GM18507 (cell line): ENCODE measurements at regions not wholly inside any gene's neighbourhood (a gene's known extent, or its start where the extent isn't known, plus 50 kb on each side); places are given as distances from the start of the nearest gene placed in this dataset.
"Not testable (repeated sequence)": the region's sequence is repeated elsewhere in the genome, so short reads cannot be mapped to it uniquely, and the experiment has no call there.

Source experiments
- DNase-seq: peaks from one replicate; pipeline ENCODE4 v3.0.0; 2011; ENCODE audit warnings: low read depth; ENCODE audit not compliant: insufficient read length; ENCODE audit errors: extremely low spot score
- FAIRE-seq: peaks from 2 replicates; lab custom pipeline; 2011; peaks lifted over from hg19 to GRCh38; lab: Jason Lieb, UNC

DNA sequence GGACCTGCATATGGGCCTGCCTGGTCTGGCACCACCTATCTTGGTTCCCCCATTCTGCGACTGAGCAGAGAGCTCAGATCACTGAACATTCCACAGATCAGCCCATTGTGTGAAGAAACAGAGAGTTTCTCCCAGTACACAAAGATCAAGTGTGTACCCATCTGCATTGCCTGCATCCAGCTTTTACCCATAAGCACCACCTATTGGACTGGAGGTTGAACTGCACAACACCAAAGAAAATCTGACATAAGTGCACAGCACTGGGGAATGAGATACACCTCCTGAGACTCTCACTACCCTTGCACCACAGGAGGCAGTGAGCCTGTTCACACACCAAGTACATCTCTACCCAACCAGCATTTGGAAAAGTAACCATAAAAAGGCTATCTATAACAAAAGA, 362.6 kb upstream of the CLEC14A start:
- FAIRE-seq (no peak), DNase-seq (no peak)

- FAIRE-seq (no peak), DNase-seq (no peak)
Measured at GRCh38 chr14:38616959-38617358, 361.1 kb upstream of the CLEC14A start.

DNA sequence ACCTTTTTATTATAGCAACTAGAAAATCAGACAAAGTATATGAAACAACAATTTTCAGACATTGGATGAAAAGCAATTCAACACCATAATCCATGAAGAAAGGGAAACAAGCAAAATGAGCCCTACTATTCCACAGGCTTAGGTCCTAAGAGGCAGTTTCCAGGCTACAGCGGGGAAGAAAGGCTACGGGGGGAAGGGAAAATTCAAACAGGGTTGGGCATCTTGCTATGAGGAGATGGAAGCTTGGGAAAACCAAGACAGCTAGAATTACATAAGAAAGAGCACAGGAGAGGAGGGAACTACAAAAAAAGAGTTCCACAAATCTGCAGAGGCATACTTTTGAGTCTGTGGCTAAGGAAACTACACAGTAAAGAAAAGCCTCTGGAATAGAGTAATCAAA, 356.0 kb upstream of the CLEC14A start:
- FAIRE-seq (no peak), DNase-seq (no peak)

DNA sequence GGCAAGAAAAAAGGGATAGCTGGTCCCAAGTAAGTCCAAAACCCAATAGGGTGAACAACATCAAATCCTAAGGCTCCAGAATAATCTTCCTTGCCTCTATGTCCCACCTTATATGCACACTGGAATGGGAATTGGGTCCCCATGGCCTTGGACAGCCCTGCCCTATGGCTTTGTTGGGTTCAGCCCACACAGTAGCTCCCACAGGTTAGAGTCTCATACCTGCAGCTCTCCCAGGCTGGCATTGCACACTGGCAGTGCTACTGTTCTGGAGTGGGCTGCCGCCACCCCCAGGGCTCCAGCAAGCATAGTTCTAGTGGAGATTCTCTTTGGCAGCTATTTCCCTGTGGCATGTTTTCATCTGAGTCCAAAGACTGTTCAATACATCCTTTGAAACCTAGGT, 352.4 kb upstream of the CLEC14A start:
- DNase-seq (no peak), FAIRE-seq (no peak)

GRCh38 chr14:38605193-38606114, 349.6 kb upstream of the CLEC14A start:
- DNase-seq (no peak), FAIRE-seq (no peak)

- DNase-seq, FAIRE-seq: not testable (repeated sequence)
Measured at GRCh38 chr14:38600572-38600971, 344.7 kb upstream of the CLEC14A start.

DNA sequence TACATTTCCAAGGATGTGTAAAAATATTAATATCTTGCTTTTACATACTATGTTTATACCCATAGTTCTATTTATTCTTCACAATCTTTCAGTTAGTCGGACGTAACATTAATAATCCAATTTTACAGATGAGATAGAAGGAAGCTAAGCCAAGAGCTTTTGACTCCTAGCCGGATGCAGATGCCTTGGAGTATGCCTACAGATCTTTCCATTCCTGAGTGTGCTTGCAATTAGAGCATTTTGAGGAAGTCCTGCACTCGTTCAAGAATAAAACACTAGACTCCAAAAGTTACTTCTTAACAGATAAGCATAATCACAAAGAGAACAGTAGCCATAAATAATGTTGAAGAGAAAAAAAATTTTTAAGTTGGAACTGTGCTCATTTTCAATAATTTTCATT, 337.6 kb upstream of the CLEC14A start:
- FAIRE-seq, result no peak
- DNase-seq, result no peak

DNA sequence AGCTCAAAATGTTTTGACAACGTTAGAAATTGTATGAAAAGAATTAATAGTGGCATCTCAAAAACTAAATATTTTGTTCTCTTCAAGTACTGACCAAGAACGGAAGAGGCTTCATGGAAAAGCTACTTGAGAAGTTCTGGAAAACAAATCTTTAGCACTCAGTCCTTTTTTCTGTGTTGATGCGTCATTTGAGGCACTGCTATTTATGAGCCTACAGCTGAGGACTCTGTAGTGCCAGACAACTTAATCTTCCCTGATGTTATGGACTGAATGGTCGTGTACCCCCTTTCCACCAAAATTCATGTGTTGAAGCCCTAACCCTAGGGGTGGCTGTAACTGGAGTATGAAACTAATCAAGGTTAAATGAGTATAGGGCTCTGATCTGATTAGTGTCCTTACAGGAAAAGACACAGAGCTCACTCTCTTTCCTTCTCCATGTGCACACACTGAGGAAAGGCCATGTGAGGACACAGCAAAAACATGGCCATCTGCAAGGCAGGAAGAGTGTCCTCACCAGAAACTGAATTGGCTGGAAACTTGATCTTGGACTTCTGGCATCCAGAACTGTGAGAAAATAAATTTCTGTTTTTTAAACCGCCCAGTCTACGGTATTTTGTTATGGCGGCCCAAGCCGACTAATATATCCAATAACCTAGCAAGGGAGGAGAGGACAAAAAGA, 337.0 kb upstream of the CLEC14A start:
- no peak for DNase-seq
- no peak for FAIRE-seq

- DNase-seq, result no peak
- no peak for FAIRE-seq
Measured at GRCh38 chr14:38589747-38590350, 334.0 kb upstream of the CLEC14A start.

GRCh38 chr14:38583471-38583870, 327.6 kb upstream of the CLEC14A start:
- no peak for FAIRE-seq
- DNase-seq, result no peak

DNA sequence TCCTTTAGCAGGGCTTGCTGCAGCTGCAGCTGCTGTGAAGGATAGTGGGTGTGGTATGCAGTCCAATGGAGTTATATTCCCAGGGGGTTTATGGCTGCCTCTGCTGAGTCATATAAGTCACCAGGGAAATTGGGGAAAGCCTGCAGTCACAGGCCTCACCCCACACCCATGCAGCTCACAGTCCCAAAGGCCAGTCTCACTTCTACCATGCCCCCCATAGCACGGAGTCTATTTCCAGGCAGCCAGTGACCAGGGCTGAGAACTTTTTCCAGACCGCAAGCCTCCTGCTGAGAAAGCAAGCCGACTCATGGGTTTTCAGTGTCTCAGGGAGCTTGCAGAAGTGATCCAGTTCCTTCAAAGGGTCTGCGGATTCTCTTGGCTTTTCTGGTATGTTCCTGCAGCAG, 322.4 kb upstream of the CLEC14A start:
- no peak for FAIRE-seq
- no peak for DNase-seq

DNA sequence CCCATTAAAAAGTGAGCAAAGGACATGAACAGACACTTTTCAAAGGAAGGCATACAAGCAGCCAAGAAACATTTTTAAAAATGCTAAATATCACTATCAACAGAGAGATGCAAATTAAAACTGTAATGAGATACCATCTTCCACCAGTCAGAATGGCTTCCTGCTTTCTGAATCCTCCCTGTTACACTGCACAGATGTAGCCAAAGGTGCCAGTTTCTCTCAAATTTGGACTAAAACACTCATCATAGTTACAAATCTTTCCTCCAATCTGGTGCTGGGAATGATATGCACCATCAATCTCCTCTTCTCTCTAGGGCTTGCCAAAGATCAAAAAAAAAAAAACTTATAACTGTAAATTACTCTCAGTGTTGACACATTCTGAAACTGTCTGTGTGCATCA, 311.8 kb upstream of the CLEC14A start:
- FAIRE-seq (no peak), DNase-seq (no peak)

DNA sequence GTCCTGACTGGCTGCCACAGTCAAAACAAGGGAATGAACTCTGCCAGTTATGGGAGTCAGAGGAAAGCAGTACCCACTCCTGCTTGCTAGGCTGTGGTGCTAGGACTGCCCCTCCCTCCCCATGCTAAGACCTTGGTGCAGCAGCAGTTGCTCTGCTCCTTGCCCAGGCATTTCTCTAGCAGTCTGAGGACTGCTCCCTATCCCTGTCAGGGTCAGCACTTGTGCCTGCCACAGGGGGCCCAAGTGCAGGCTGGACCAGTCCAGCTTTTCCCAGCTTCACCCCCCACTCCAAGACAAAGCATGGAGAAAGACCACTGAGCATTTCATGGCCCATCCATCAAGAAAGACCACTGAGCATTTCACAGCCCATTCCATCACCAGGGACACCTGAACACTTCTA, 305.8 kb upstream of the CLEC14A start:
- FAIRE-seq (no peak), DNase-seq (no peak)

DNA sequence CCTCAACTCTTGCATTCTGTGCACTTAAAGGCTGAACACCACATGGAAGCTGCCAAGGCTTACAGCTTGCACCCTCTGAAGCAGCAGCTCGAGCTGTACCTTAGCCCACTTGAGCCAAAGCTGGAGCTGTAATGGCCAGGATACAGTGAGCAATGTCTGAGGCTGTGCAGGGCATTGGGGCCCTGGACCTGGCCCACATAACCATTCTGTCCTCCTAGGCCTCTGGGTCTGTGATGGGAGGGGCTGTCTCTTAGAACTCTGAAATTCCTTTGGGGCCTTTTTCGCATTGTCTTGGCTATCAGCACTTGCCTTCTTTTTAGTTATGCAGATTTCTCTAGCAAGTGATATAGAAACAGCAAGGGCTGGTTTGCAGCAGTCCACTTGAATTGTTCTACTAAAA, 303.8 kb upstream of the CLEC14A start:
- DNase-seq, result no peak
- FAIRE-seq, result no peak

GRCh38 chr14:38557391-38557790, 301.5 kb upstream of the CLEC14A start:
- not testable (repeated sequence) for FAIRE-seq, DNase-seq

GRCh38 chr14:38556252-38556651, 300.4 kb upstream of the CLEC14A start:
- DNase-seq (no peak), FAIRE-seq (no peak)

DNA sequence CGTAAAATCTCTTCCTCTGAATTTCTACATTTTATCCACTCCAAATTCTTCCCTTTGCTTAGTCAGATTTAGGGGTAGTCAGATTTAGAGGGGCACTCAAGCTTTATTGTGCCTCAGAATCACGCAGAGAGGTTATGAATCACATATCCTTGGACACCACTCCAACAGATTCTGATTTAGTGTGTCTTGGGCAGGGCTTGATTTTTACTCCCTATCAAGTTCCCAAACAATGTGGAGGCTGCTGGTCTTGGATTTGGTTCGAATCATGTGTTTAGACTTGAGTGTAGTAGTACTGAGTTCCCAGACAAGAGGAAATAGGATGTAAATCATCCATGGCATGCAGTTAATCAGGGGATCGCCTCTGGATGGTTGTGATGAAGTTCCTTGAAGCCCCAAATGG, 298.1 kb upstream of the CLEC14A start:
- FAIRE-seq, result no peak
- no peak for DNase-seq

GRCh38 chr14:38553586-38553985, 297.7 kb upstream of the CLEC14A start:
- FAIRE-seq (no peak), DNase-seq (no peak)

GRCh38 chr14:38549564-38549963, 293.7 kb upstream of the CLEC14A start:
- no peak for FAIRE-seq
- DNase-seq, result no peak

DNA sequence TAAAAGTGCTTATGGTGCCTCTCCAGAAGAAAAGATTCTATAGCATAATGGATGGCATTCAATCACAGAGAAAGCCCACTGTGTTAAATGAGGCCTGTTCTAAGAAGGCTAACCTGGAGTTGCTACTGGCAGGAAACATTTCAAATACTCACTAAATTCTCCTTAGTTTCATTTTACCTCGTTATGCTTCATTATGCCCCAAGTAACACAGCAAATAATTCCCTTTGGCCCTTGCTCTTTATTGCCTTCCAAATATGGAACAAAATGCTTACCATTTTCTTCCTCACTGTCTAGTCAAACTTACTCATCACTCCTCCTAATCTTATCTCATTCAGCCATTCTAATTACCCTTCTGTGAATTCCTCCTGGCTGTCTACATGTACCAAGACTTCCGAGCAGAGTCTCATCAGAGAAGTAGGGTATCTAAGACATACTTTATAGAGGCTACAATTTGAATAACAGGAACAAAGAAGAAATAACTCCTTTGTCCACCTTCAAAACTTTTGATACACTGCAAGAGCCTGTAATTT, 292.1 kb upstream of the CLEC14A start:
- DNase-seq (no peak), FAIRE-seq (no peak)
